NCI-H2081 treated with DMSO at 0.1 percent for 48 hours (cell line): ENCODE measurements at regions not wholly inside any gene's neighbourhood (a gene's known extent, or its start where the extent isn't known, plus 50 kb on each side); places are given as distances from the start of the nearest gene placed in this dataset.

ENCODE experiments used
- DNase-seq: peaks from one replicate; lab custom pipeline; 2025; lab: John Stamatoyannopoulos, UW

DNA sequence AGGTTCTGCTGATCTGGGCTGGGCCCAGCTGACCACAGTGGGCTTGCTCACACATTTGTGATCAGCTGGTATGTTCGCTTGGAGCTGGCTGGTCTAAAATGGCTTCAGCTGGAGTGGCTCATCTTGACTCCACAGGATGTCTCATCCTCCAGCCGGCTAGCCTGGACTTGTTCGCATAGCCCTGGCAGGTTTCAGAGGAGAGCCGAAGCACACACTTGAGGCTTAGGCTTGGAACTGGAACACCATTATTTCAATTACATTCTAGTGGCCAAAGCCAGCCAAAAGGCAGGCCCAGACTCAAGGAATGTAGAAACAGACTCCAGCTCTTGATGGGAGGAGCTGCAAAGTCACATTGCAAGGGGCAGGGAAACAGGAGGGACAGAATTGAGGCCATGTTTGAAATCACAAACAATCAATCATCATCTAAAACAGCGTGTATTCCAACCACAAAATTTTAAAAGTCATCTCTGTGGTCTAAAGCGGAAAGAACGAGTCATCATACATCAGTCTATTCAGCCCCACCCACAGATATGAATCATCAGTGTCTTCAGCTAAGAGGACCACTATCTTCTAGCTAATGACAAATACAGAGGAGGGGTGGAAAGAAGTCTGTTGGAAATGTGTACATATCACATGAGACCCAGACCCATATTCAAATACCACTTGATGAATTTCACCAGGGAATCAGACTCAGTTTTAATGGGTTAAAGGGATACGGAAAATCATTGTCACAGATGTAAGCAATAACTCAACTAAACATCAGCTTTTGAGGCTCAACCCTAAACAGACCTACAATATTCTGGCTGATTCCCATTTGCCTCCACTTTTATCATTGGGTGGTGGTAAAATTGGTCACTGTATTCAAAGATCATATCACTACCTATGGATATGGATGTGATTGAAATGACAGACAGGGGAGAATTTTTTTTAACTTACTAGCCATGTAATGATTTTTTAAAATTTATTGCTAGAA, 139.0 kb upstream of the MKLN1 start:
- DNase-seq = no peak

DNA sequence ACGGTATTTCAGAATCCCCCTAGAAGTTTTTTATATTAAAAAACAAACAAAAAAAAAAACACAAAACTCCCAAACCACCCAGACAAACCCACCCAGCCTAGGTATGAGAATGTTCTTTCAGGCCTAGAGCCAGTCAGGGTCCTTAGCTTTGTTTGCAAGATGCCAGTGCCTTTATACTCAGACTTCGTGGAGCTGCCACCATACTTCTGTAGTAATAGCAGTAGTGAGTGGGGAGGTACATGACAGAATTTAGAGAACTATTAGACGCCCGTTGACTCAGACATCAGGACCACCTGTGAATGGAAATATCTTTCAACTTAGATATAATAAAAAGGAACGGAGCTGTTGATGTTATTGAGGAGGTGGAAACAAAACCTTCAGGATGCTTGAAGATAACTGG, 138.2 kb upstream of the MKLN1 start:
- no peak for DNase-seq

DNA sequence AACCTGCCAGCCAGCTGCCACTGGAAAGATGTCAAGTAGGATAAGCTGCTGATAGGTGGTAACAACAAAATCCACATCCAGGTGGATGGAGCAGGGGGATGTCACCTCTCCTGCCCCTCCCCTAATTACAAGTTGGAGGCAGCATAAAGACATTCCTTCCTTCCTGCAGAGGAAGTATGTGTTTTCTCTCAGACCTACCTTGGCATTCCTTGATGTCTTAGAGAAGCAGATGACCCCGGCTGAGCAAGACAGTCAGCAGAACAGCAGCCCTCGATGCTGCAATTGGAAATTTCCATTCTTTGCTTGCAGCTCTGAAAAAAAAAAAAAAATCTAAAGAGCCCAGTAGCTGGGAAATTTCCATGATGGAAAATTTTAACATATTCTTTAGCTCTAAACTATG, 137.5 kb upstream of the MKLN1 start:
- no peak for DNase-seq

DNA sequence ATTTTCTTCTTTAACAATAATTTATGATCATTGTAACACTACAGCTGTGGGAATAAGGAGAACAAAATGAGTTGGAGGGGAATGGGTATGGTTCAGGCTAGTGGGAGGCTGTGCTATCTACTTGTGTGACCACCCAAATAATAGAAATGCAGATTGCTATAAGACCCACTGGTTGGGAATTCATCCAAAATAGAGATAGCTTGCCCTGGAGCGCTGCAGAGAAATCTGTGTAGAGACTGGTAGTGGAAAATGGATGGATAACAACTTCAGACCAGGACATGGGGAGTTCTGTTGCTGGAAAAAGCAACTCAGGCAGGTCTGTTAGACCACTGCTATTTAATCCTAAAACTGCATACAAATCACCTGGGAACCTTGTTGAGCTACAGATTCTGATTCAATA, 137.1 kb upstream of the MKLN1 start:
- DNase-seq = no peak

DNA sequence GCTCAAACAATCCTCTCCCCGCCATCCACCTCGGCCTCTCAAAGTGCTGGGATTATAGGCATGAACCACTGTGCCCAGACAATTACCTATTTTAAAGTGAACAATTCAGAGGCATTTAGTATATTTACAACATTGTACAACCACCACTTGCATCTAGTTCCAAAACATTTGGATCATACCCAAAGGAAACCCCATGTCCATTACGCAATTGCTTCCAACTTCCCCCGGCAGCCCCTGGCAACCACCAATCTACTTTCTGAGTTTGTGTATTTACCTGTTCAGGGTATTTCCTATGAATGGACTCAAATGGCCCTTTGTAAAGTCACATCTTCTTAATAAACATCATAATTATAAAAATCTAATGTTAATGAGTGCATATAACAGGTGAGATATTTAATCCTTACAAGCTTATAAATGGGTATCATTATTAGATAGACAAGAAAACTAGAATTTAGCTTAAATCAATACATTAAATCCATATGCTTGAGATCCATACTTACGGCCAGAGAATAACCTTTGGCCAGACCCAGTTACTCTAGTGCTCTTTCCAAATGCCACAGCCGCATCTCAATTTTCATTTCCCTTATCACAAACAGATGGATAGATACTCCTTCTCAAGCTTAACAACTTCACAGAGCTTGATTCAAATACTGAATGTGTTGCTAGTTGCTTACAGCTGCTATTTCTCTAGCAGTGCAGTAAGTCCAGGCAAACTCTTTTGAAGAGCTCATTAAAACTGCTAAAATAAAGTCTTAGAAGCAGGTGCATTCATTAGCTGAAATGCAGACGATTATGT, 133.4 kb upstream of the MKLN1 start:
- peak; percentile 58 for DNase-seq

DNA sequence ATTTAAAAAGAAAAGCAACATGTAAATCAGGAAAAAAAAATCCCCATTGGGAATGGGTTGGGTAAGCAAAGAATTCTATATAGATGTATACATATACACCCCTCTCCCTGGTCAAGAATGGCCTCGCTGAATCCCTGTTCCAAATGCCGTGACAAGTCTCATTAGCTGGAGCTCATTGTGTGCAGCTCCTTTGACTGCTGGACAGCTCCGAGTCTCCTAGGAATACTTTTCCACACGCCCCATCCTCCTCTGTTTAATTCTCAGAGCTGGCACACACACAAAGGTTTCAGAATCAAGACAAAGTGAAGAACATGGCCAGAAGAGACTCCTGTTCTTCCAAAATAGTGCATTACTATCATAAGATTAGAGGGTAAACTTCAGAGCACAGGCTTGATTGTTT, 130.9 kb upstream of the MKLN1 start:
- DNase-seq = peak; percentile 79

DNA sequence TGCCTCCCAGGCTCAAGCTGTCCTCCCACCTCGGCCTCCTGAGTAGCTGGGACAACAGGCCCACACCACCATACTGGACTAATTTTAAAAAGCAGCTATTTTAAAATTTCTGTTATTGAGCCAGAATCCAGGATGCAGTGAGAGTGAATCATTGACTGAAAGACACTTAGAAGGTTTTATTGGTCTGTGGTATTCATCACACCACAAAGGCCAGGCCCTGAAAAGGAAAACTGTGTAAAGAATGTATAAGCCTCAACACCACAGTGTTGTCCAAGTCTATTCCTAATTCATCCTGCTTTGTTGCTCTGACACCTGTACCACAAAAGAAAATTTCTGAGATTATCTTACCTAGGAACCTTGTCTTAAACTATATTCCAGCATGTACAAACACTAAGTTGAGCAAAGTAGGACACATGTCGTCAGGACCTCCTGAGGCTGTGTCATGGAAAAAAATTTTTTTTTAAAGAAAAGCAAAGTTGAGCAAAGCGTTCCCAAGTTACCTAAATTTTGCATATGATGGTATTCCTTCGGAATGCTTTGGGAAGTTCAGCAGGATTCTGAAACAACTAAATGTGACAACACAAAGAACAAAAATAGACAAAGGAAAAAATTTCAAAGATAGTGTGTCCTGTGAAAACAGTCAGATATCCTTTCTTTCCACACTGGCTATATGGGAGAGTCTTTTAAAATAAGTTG, 129.6 kb upstream of the MKLN1 start:
- DNase-seq = no peak

DNA sequence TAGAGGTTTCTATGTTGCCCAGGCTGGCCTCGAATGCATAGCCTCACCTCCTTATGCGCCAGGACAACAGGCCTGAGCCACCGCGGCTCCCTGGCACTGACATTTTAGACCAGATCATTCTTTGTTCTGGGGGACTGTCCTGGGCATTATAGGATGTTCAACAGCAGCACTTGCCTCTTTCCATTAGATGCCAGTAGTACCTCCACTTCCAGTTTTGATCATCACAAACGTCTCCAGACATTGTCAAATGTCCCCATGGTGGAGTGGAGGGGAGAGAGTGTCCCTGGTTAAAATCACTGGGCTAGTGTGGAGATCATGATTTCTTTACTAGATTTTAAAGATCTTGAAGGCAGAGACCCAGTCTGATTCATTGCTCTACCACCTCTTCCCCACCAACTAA, 125.2 kb upstream of the MKLN1 start:
- no peak for DNase-seq

DNA sequence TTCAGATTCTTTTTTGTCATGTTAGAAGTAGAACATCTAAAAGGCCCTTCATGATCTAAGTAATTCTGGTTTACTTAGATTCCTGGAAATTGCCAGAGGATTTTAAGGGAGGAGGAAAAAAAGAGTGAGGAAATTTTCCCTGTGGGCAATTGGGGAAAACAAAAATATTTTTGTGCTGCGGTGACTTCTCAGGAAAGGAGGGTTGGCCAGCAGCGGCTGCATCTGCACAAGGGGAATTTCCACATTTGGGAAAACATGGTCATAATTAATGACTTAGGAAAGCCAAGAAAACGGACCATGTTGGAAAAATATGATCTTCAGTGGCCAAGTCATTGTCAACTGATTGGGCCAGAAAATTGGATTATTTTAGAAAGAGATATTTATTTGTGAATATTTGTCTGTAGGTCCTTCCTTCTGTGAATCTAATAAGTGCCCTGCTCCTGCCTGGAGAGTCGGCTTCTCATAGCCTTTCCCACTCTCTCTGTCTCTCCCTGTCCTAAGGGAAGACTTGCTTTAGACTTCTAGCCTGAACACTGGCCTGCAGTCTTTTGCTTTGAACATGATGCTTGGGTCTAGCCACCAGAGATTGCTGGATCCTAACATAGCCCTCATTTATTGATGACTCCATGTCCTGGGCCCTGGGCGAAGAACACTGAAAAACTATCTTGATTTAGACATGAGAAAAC, 124.2 kb upstream of the MKLN1 start:
- no peak for DNase-seq

DNA sequence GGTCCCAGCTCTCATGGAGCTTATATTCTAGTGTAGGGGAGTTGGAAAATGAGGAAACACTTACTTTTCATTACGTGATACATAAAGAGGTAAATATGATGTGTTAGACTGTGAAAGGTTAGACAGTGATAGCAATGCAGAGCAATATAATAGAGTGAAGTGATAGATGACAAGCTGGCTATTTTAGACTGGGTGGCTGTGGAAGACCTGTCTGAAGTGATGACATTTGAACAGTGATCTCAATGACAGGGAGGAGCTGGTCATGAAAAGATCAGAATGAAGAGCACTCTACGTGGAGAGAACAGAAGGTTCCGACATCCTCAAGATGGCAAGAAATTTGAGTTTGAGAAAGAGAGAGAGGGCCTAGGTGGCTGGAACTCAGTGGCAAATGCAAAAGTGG, 118.9 kb upstream of the MKLN1 start:
- DNase-seq = no peak

DNA sequence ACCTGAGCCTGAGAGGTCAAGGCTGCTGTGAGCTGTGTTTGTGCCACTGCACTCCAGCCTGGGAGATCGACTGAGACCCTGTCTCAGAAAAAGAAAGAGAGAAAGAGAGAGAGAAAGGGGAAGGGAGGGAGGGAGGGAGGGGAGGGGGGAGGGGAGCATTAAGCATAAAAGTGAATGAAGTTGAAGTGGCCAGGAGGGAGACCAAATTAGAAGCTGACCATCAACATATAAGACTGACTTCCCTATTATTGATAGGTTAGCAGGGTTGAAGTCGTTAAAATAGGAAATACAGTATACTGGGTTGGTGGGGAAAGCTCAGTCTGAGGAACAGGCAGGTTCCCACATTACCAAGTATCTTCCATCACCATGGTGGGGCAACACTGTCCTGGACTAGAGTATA, 117.1 kb upstream of the MKLN1 start:
- DNase-seq = no peak

DNA sequence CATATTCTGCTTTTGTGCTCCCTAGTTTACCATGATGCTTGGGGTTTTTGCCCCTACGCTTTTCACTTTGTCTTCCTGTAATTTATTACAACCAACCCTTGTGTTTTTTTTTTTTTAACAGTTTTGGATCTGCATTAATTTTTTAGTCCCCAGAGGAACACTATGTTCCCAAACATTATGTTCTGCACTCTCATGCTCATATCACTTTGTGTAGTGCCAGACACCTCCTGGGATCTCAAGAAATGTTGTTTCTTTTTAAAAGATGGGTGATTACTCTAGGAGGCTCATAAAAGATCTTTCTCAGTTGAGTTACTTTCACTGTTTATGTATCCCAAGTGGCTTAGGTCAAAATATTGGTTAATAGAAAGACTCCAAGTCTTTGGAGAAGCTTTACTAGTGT, 116.2 kb upstream of the MKLN1 start:
- no peak for DNase-seq

DNA sequence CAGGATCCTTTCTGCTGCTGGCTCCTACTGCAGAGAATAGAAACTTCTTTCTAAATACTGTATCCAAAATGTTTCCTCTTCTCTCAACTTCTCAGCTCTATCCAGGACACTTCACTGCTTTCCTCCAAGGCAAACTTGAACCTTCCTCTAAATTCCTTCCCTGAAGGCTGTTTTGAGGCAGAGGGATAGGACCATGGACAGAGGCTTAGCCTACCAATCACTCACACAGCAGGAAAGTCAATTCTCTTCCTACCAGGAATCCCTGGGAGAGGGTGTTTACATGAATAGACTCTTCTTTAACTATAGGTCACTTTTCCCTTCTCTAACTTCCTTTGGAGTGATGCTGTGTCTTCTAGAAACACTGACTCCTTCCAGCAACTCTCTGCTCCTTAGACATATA, 115.6 kb upstream of the MKLN1 start:
- no peak for DNase-seq

DNA sequence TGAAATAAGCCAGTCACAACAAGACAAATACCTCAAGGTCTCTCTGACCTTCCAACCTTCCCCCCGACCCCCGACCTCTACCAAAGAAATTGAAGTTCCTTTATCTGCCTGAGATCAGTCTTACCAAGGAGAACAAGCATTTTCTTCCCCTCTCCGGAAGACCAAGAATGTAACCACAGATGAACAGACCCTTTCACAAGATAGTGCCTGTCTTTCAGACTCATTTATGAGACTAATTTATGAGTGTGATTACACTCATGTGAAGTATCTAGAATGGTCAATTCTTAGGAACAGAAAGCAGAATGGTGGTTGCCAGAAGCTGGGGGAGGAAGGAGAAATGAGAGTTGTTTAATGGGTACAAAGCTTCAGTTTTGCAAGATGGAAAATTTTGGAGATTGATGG, 108.9 kb upstream of the MKLN1 start:
- DNase-seq = no peak

DNA sequence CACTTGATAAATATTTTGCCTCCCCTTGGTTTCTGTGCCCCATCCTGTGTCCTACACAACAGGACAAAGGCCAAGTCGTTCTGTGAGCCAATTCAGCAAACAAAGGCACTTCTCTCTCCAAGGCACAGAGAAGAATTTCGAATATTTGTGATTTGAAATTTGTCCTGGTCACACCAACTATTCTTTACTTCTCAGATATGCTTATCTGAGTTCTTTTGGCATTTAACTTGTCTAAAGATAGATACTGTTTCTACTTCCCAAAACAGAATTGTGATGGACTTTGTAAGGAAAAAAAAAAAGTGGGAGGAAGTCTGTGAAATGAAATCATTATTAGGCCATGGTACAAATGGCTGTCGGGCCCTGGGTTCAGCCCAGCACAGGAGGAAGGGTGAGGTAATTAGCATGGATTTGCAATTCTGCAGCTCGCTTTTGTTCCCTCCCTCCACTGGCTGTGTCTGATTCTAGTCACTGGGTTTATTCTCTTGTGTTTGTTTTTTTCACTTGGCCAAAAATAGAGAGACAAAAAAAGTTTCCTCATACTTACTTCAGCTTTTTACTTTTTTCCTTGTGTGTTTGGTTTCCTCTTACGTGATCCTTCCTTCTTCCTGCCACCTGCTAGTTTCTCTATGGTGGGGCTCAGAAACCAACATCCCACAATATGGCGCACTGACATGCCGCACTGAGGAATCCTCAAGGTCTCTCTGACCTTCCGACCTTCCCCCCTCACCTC, 108.2 kb upstream of the MKLN1 start:
- no peak for DNase-seq

DNA sequence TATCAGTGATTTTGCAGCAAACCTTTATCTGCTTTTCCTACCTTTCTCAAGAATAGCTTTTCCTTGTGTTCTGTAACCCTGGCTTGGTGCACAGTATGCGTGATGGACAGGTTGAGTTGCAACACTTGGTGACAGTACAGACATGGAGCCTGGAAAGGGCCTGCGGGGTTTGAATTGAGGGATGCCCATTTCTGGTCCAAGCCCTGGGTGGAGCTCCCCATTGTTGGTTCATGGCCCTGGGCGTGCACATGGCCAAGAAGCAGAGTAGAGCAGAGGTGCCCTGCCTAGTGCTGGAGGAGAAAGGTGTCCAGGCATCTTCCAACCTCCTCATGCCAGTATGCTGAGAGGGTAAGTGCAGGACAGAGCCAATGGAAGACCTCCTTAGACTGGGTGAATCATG, 106.6 kb upstream of the MKLN1 start:
- no peak for DNase-seq

DNA sequence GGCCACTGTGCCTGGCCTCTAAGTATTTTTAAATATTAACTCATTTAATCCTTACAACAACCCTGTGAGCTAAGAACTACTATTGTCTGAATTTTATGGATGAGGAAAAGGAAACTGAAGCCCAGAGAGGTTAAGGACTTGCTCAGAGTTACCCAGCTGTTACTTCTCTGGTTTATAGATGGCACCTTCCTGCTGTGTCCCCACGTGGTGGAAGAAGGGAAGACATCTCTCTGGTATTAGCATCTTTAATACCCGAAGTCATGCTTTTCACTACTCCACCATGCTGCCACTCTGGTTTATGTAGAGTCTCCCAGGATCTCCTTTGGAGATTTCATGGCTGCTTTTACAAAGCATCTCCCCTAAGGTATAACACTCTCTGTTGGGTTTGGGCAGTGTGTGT, 105.5 kb upstream of the MKLN1 start:
- DNase-seq = no peak

DNA sequence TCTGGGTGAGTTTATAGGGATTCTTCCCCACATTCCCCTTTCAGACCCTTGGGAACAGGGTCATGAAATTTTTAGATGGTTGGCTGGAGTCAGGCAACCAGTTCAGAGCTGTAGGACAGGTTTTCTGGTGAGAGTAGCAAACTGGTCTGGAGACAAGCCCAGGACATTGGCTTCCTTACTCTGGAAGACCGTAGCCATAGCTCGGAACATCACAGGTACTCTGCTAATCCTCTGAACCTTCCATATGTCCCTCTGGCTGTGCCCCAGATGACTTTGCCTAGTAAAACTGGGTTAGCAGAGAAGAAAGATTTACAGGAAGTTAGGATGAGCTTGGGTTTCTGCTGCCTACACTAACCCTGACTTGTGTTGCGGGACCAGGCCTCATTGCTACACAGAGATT, 104.5 kb upstream of the MKLN1 start:
- DNase-seq = no peak

DNA sequence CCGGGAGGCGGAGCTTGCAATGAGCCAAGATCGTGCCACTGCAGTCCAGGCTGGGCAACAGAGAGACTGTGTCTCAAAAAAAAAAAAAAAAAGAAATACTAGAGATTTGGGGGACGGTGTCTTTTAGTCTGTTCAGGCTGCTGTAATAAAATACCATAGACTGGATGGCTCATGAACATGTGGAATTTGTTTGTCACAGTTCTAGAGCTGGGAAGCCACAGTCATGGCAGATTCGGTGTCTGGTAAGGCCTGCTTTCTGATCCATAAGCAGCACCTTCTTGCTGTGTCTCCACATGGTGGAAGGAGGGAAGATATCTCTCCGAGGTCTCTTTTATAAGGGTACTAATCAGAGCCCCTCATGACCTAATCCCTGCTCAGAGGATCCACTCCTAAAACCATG, 102.7 kb upstream of the MKLN1 start:
- DNase-seq = no peak

DNA sequence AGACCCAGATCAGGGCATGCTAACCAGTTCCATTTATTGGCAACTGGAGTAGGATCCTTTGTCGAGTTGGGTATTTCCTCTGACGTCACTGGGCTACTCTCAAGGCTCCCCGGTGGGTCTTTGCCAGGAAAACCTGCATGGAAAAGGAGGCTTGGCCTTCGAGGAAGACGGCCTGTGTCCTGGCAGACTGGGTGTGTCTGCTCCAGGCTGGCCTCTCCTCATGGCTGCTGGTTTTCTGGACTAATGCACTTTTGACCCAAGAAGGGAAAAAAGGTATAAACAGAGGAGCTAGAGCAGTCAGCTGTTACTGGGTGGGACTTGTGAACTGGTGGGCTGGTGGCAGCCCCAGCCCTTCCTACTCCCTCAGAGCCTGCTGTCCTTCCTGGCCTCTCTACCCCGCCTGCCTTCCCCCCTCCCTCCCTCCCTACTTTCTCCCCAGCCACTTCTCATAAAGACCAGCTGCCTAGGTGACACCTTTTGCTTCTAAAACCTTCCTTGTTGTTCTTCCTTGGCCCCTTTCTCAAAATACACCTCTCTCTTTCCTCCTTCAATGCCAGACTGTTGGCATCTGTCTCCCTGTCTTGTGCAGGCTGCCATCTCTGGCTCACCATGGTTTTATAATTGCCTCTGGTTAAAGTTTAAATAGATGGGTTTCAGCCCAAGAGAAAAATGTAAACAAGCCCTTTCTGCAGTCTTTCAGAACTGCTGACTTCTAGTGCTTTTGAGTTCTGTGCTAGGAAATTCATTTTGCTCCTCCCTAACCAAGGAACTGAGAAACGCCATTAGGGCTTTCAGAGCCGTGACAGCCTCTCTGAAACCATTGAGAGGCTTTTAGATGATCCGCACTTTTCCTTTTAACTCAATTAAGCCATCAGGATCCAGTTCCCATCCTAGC, 101.8 kb upstream of the MKLN1 start:
- DNase-seq = no peak
